Thoracic aorta (tissue), 2 donors: ENCODE measurements at regions not wholly inside any gene's neighbourhood (a gene's known extent, or its start where the extent isn't known, plus 50 kb on each side); places are given as distances from the start of the nearest gene placed in this dataset.
"Not testable (repeated sequence)": the region's sequence is repeated elsewhere in the genome, so short reads cannot be mapped to it uniquely, and the experiment has no call there.

Source experiments
- ATAC-seq: fragments of 150-250 bp; one replicate; pipeline ENCODE4 v1.8.0; 2017; ENCODE audit warnings: low read depth; ENCODE audit not compliant: insufficient number of reproducible peaks, low FRiP score
- DNase-seq: peaks from one replicate; pipeline ENCODE4 v3.0.0-alpha.2; 2020; ENCODE audit warnings: low spot score
- H3K27ac ChIP-seq, 2 donors: fragments of 200-600 bp; sonication (generic); 1 replicate in 1 of 2; 2 replicates in 1 of 2; pipeline ENCODE4 v1.5.1; 2016; ENCODE audit warnings: mild to moderate bottlenecking in 2 of 2, moderate library complexity in 2 of 2
- H3K27me3 ChIP-seq: fragments of 200-600 bp; sonication (generic); replicated peaks from 2 replicates; pipeline ENCODE4 v1.6.0; 2016; ENCODE audit warnings: mild to moderate bottlenecking; ENCODE audit not compliant: insufficient read depth
- H3K36me3 ChIP-seq: fragments of 200-600 bp; sonication (generic); one replicate; pipeline ENCODE4 v1.5.1; 2016
- H3K4me1 ChIP-seq, 2 donors: fragments of 200-600 bp; sonication (generic); 1 replicate in 1 of 2; 2 replicates in 1 of 2; pipeline versions ENCODE4 v1.5.1 to v1.6.0; 2016; ENCODE audit warnings: low read depth in 2 of 2, mild to moderate bottlenecking in 1 of 2; ENCODE audit not compliant: control insufficient read depth in 1 of 2
- H3K4me3 ChIP-seq: fragments of 200-600 bp; sonication (generic); 2 replicates; pipeline ENCODE4 v1.5.1; 2016; ENCODE audit warnings: mild to moderate bottlenecking
- H3K9me3 ChIP-seq: fragments of 200-600 bp; sonication (generic); 2 replicates; pipeline ENCODE4 v1.5.1; 2016
- TF ChIP-seq, protein P1 (sequence below): fragments of 200-600 bp; sonication (generic); IDR thresholded peaks from one replicate; pipeline ENCODE4 v1.5.1; 2019; ENCODE audit warnings: antibody characterized with exemption

DNA sequence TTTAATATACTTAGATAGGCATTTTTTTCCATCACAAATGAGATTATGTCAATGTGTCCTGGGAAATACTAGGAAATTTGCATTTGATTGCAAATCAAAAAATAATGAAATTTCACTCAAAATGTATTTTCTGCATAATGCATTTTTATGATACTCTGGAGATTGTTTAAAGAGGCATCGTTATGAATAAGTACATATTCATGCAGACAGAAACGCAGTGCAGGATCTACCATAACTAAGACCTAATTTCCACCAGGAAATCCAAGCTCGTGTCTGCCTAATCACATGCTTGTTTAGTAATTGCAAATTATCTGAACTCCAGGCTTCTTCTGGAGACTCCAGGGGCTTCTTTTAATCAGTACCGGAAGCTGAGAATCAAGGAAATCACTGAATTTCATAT lies 163.5 kb upstream of the MXRA5 start:
- ATAC-seq: no peak
- Histone ChIP-seq H3K9me3 (no peaks in the 10 kb centered on the region), H3K36me3 (no peaks in the 10 kb centered on the region), H3K4me3 (no peak overlapping the region), H3K4me1 (no peaks in the 10 kb centered on the region), H3K27me3 (no peaks in the 10 kb centered on the region), H3K27ac (no peak overlapping the region)
- no peak for DNase-seq
- TF ChIP-seq, protein P1, sequence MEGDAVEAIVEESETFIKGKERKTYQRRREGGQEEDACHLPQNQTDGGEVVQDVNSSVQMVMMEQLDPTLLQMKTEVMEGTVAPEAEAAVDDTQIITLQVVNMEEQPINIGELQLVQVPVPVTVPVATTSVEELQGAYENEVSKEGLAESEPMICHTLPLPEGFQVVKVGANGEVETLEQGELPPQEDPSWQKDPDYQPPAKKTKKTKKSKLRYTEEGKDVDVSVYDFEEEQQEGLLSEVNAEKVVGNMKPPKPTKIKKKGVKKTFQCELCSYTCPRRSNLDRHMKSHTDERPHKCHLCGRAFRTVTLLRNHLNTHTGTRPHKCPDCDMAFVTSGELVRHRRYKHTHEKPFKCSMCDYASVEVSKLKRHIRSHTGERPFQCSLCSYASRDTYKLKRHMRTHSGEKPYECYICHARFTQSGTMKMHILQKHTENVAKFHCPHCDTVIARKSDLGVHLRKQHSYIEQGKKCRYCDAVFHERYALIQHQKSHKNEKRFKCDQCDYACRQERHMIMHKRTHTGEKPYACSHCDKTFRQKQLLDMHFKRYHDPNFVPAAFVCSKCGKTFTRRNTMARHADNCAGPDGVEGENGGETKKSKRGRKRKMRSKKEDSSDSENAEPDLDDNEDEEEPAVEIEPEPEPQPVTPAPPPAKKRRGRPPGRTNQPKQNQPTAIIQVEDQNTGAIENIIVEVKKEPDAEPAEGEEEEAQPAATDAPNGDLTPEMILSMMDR: no peak

DNA sequence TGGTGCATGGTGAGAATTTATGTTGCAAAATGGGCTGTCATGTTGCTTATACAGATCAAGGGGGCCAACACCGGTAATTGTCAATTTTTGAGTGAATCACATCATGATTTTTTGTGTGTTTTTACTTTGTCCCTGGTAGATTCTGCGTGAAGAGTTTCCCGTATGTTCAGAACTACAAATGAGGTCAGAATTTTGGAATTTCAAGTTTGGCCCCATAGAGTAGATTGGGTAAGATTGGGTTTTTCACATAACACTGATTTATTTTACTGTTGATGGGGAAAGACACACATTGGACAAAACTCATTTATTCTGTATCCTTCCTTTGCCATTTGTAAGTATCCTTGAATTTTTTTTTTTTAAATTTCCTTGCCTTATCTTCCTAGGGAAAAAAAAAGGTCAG lies 158.5 kb upstream of the MXRA5 start:
- TF ChIP-seq, protein P1: no peak
- Histone ChIP-seq H3K27ac (no peak overlapping the region), H3K4me3 (no peak overlapping the region), H3K9me3 (no peaks in the 10 kb centered on the region), H3K36me3 (no peaks in the 10 kb centered on the region), H3K27me3 (no peaks in the 10 kb centered on the region), H3K4me1 (no peaks in the 10 kb centered on the region)
- ATAC-seq (no peak), DNase-seq (no peak)

DNA sequence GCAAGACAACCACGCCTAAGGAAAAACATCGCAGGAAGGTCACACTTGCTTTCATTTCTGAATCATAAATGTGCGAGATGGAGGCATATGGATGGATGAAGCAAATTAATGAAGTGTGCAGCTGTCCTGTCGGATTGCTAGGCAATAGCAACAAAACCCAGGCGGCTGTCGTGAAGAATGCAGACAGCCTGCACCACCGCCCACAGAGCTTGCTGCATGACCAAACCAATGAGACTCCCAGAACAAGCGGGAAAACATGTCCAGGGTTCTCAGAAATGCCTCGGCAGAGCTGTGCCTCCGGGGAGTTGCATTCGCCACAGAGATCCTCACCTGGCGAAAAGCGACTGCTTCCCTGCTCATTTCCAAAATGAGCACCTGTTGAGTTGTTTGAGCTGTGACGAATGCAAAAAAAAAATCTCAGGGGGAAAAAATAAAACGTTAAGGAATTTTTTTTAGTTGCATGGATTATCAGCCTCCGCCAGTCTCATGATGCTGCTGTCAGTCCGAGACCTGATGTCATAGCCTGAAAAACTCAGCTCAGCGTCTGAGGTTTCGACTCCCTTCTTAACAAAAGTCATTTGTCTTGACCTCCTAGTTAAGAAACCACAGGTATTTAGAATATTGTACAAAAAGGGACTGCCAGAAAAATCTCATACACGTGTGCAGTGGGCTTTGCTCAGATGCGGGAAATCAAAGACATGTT lies 155.5 kb upstream of the MXRA5 start:
- H3K27me3 ChIP-seq: no peaks in the 10 kb centered on the region
- no peaks in the 10 kb centered on the region for H3K9me3 ChIP-seq
- H3K4me3 ChIP-seq: no peak overlapping the region
- TF ChIP-seq, protein P1: no peak
- H3K27ac ChIP-seq: no peak overlapping the region
- ATAC-seq (no peak), DNase-seq (no peak)
- H3K4me1 ChIP-seq: no peaks in the 10 kb centered on the region
- no peaks in the 10 kb centered on the region for H3K36me3 ChIP-seq

DNA sequence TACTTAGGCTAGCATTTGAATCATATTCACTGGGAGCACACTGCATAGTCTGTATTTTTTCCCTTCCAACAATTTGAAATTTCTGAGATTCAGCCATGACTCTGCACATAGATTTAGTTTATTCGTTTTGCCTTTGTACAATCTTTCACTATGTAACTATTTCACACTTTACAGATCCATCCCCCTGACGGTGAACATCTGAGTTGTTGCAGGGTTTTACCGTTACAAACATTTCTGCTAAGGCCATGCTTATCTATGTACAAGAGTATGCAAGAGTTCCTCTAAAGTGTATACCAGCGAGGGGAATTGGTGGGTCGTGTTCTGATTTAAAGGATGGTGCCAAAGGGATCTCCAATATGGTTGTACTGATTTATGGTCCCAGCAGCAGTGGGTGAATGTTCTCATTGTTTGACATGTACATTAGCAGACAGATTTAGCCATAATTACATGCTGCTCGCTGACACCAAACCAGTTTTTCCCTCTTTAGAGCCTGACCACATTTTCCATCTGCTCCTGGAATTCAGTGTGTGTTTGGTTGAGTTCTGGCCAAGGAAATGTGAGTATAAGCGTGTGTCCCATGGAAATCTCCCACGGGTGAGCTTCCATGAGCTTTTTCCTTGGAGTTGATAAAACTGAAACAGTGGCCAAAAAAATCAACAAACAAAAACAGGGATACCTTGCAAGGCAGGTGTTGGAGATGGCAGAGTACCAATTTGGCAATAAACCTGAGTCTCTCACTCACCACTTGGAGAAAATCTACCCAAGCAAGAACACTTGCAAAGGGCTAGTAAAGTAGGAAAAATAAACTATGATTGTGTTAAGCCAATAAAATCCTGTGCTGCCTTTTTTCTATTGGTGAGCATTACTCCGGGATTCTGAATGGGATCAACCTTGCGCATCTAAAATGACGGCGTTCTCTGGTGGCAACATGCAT lies 149.7 kb upstream of the MXRA5 start:
- not testable (repeated sequence) for H3K27ac ChIP-seq, ATAC-seq, H3K36me3 ChIP-seq, DNase-seq, H3K4me1 ChIP-seq, H3K27me3 ChIP-seq, H3K4me3 ChIP-seq, H3K9me3 ChIP-seq

DNA sequence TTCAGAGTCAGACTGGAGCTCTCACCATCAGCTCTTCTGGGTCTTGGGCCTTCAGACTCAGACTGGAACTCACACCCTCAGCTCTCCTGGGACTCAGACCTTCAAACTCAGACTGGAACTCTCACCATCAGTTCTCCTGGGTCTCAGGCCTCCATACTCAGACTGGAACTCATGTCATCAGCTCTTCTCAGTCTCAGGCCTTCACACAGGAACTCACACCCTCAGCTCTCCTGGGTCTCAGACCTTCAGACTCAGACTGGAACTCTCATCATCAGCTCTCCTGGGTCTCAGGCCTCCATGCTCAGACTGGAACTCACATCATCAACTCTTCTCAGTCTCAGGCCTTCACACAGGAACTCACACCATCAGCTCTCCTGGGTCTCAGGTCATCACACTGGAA lies 147.2 kb upstream of the MXRA5 start:
- no peak for ATAC-seq
- TF ChIP-seq, protein P1: no peak

More for the DNA sequence above, 147.2 kb upstream of the MXRA5 start:
- no peak overlapping the region for H3K4me3 ChIP-seq
- no peak overlapping the region for H3K27ac ChIP-seq
- no peaks in the 10 kb centered on the region for H3K4me1 ChIP-seq
- no peaks in the 10 kb centered on the region for H3K36me3 ChIP-seq
- H3K9me3 ChIP-seq: no peaks in the 10 kb centered on the region
- H3K27me3 ChIP-seq: no peaks in the 10 kb centered on the region
- DNase-seq: no peak
